HG03469 (cell line): ENCODE measurements at regions not wholly inside any gene's neighbourhood (a gene's known extent, or its start where the extent isn't known, plus 50 kb on each side); places are given as distances from the start of the nearest gene placed in this dataset.

ENCODE experiments used
- ATAC-seq: cut with Tn5 transposase; IDR thresholded peaks from one replicate; pipeline ENCODE4 v1.9.1; 2021; ENCODE audit warnings: mild to moderate bottlenecking, moderate library complexity, moderate number of reproducible peaks; ENCODE audit not compliant: unreplicated experiment

GRCh38 chr16:64312980-64313379 lies 808.9 kb downstream of the CDH11 start:
- no peak for ATAC-seq

GRCh38 chr16:64312292-64312691 lies 809.6 kb downstream of the CDH11 start:
- no peak for ATAC-seq

- ATAC-seq: no peak
Observed at GRCh38 chr16:64311241-64311640, 810.6 kb downstream of the CDH11 start.

- ATAC-seq: no peak
Observed at GRCh38 chr16:64309398-64310110, 812.3 kb downstream of the CDH11 start.

- ATAC-seq: no peak
Observed at GRCh38 chr16:64308721-64309120, 813.1 kb downstream of the CDH11 start.

- ATAC-seq: no peak
Observed at GRCh38 chr16:64307431-64307830, 814.4 kb downstream of the CDH11 start.

GRCh38 chr16:64305663-64306062 lies 816.2 kb downstream of the CDH11 start:
- ATAC-seq: no peak

GRCh38 chr16:64304951-64305350 lies 816.9 kb downstream of the CDH11 start:
- no peak for ATAC-seq

GRCh38 chr16:64304396-64304795 lies 817.5 kb downstream of the CDH11 start:
- no peak for ATAC-seq

GRCh38 chr16:64297863-64298600 lies 823.8 kb downstream of the CDH11 start:
- no peak for ATAC-seq

GRCh38 chr16:64295466-64295865 lies 826.4 kb downstream of the CDH11 start:
- no peak for ATAC-seq

GRCh38 chr16:64292953-64293352 lies 828.9 kb downstream of the CDH11 start:
- no peak for ATAC-seq

- ATAC-seq: no peak
Observed at GRCh38 chr16:64292161-64292560, 829.7 kb downstream of the CDH11 start.

- ATAC-seq: no peak
Observed at GRCh38 chr16:64290461-64290860, 831.4 kb downstream of the CDH11 start.

GRCh38 chr16:64287655-64288528 lies 834.0 kb downstream of the CDH11 start:
- no peak for ATAC-seq

- no peak for ATAC-seq
Observed at GRCh38 chr16:64282181-64282580, 839.7 kb downstream of the CDH11 start.

- no peak for ATAC-seq
Observed at GRCh38 chr16:64280317-64280716, 841.5 kb downstream of the CDH11 start.

GRCh38 chr16:64278196-64278595 lies 843.7 kb downstream of the CDH11 start:
- no peak for ATAC-seq

- no peak for ATAC-seq
Observed at GRCh38 chr16:64276646-64277045, 845.2 kb downstream of the CDH11 start.

GRCh38 chr16:64272028-64272427 lies 849.8 kb downstream of the CDH11 start:
- ATAC-seq: no peak

- ATAC-seq: no peak
Observed at GRCh38 chr16:64269756-64270155, 852.1 kb downstream of the CDH11 start.
